GM10266 (cell line): ENCODE measurements at regions not wholly inside any gene's neighbourhood (a gene's known extent, or its start where the extent isn't known, plus 50 kb on each side); places are given as distances from the start of the nearest gene placed in this dataset.

Experiments used
- DNase-seq: peaks from one replicate; pipeline ENCODE4 v3.0.0; 2012; ENCODE audit errors: extremely low spot score
- TF ChIP-seq, protein P1 (sequence below): IDR thresholded peaks from 2 replicates; pipeline ENCODE4 v1.5.1; 2012; ENCODE audit warnings: mild to moderate bottlenecking, low read depth; ENCODE audit not compliant: control insufficient read depth, insufficient read depth; ENCODE audit errors: missing control alignments

DNA sequence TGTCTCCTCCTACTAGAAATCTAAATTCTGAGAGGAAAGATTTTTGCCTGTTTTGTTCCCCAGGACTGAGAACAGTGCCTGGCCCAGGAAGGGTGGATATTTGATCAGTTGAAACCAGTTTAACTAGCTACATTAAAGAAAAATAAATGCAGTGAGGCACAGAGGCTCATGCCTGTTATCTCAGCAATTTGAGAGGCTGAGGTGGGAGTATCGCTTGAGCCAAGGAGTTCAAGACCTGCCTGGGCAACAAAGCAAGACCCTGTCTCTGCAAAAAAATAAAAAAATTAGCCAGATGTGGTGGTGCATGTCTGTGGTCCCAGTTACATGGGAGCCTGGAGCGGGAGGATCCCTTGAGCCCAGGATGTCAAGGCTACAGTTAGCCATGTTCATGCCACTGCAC, 104.8 kb upstream of the CPEB4 start:
- no peak for DNase-seq
- TF ChIP-seq, protein P1, sequence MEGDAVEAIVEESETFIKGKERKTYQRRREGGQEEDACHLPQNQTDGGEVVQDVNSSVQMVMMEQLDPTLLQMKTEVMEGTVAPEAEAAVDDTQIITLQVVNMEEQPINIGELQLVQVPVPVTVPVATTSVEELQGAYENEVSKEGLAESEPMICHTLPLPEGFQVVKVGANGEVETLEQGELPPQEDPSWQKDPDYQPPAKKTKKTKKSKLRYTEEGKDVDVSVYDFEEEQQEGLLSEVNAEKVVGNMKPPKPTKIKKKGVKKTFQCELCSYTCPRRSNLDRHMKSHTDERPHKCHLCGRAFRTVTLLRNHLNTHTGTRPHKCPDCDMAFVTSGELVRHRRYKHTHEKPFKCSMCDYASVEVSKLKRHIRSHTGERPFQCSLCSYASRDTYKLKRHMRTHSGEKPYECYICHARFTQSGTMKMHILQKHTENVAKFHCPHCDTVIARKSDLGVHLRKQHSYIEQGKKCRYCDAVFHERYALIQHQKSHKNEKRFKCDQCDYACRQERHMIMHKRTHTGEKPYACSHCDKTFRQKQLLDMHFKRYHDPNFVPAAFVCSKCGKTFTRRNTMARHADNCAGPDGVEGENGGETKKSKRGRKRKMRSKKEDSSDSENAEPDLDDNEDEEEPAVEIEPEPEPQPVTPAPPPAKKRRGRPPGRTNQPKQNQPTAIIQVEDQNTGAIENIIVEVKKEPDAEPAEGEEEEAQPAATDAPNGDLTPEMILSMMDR = no peak

DNA sequence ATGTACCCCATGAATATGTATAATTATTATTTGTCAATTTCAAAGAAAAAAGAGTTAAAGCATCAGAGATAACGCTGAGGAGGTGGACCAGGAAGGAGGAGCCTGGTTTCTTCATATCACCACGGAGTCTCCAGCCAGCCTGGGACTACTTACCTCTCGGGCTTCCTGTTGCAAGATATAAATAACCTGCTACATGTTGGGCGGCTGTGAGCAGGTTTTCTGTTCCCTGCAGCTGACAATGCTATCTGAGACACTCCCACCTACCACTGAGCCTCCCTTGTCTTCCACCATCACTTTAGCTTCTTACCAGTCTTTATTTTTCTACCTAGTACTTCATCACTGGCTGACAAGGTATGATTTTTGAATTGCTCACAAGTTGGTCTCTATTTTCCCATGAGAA, 102.7 kb upstream of the CPEB4 start:
- DNase-seq = peak; percentile 30
- TF ChIP-seq, protein P1 = no peak

DNA sequence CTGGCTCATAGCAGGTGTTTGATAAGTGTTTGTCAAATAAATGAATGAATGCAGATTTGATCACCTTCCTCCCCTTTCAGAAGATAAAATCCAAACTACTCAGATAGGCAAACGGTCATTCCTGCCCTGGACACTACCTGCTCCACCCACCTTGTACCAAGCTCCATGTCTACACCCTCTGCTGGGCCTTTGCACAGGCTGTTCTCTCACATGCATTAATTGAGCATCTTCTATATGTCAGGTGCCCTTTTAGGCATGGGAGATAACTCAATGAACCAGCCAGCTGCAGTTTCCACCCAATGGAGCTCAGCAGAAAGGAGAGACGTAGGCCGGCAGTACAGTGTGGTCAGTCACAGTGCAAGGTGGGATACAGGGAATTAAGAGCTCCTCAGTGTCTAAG, 102.3 kb upstream of the CPEB4 start:
- DNase-seq = no peak
- TF ChIP-seq, protein P1 = no peak

DNA sequence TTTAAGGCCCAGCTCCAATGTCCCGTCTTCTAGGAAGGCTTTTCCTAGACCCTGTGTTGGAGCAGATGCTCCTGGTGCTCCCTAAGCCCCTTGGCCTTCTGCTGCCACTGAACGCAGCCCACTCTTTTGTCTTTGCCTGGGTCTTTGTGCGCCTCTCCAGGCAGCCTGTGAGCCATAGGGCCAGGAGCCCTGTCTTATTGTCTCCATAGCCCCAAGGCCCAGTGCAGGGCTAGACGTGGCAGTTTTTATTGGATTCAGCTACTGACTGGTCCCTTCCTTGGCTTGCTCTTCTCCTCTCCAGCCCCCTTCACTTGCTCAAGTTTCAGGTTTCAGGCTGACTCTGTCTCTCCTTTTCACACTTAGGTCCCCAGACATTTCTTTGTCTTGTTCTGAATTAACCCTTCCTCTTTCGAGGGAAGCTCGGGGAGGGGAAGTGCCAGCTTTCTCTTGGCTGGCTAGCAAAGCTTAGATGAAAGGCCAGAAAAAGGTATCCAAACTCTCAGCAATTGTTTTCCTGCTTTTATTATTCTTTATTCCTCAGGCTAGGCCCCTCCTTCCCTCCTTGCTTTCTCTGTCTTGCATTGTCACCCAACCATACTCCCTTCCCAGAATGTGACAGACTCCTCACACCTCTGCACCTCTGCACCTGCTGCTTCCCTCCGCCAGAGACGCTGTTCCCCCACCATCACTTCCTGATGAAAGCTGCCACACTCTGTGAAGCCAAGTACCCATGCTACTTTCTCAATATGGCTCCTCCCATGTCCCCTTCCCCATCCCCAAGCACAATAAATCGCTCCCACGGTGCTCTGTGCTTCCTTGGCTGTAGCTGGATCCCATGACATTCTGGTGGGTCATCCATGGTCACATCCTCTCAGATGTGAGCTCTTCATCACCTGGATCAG, 101.6 kb upstream of the CPEB4 start:
- TF ChIP-seq, protein P1 = peak; percentile 66
- DNase-seq = peak; percentile 54

DNA sequence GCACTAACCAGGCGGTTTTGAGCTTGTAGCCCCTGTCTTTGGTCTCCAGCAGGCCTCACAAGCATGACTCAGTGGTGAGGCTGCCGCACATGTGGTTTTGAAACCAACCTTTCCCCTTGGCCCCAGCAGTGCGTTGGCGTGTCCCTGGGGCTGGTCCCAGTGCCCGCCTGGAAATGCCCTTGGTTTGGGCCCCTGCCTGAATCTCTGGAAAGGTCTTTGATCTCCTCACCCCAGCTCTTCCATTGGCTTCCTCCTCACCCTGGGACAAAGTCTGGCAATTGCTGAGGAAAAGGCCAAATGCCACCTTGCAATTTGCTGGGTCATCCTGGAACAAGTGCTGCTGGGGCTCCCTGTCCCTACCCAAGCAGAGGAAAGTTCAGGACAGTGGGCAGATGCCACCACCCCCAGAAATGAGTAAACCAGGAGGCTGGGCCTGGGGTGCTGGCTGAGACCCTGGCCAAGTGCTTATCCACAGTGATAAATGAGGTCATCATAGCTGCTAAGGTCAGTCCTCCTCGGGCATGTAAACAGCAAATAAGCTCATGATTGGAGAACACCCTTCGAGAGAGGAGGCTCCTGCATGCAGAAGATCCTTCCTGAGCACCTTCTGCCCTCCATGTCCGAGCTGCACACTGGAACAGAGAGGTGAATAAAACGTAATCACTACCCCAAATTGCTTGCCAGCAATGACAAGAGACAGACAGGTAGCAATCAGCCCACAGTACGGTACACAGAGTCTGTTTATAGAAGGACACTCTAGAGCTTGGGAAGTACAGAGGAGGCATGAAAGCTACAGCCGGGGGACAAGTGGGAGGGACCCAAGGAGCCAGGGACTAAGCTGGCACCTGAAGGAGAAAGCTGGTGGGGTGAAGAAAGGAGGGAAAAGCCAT, 98.9 kb upstream of the CPEB4 start:
- no peak for DNase-seq
- TF ChIP-seq, protein P1 = no peak

DNA sequence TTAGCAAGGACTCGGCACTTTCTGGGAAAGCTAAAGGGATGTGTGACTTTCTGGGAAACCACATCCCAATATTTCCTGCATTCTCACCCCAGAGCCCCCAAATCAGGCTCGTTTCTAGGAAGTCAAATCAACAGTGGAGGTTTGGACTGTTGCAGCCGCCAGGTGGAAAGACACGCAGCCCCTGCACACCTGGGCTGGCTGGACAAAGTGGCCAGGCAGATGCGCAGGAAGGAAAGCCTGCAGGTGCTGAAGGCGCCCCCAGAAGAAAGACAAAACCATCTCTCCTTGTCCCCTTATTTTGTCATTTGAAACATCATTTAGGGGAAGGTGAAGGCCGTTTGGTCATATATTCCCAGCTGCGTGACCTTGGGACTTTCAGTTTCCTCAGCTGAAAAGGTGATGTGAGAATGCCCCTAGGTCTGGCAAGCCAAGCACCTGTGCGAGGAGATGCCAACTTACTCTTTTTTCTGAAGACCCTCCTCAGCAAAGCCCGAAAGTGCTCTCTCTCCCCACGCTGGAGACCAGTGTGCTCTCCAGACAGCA, 97.9 kb upstream of the CPEB4 start:
- DNase-seq = no peak
- TF ChIP-seq, protein P1 = no peak
